Erythroblast (primary cell): ENCODE measurements at regions not wholly inside any gene's neighbourhood (a gene's known extent, or its start where the extent isn't known, plus 50 kb on each side); places are given as distances from the start of the nearest gene placed in this dataset.

Experiments
- GATA1 ChIP-seq: IDR thresholded peaks from 2 replicates; pipeline ENCODE4 v1.6.1; 2011; ENCODE audit warnings: low read depth, mild to moderate bottlenecking, control low read depth, low read length, moderate library complexity
- POLR2A ChIP-seq: IDR thresholded peaks from 2 replicates; pipeline ENCODE4 v1.6.1; 2011; ENCODE audit warnings: mild to moderate bottlenecking, low read length

- no peak for TF ChIP-seq POLR2A
- TF ChIP-seq GATA1, result no peak
Measured at GRCh38 chr2:126510960-126511359, 145.0 kb upstream of the GYPC start.
